PC-9 (cell line): ENCODE measurements at regions not wholly inside any gene's neighbourhood (a gene's known extent, or its start where the extent isn't known, plus 50 kb on each side); places are given as distances from the start of the nearest gene placed in this dataset.
A peak's percentile ranks its signal among the peaks of the same experiment; 100 is the strongest.

Experiments
- BruUV-seq: library from RNA; stranded (reverse); fragments of 400-500 nt; replicated peaks from 2 replicates; lab custom pipeline; 2021; lab: Mats Ljungman, UMichigan
- CTCF ChIA-PET: fragments of 300-600 bp; sonication (Branson Sonifier 250); formaldehyde crosslinking; loops from one replicate; lab custom pipeline; 2022; ENCODE audit warnings: antibody characterized with exemption; lab: Charles Lee
- POLR2A ChIA-PET: fragments of 300-600 bp; sonication (Branson Sonifier 250); formaldehyde crosslinking; loops from one replicate; lab custom pipeline; 2022; ENCODE audit warnings: antibody characterized with exemption; ENCODE audit not compliant: unreplicated experiment; lab: Charles Lee
- DNase-seq, 2 experiments: peaks; one replicate each; pipeline versions ENCODE4 v3.0.0 to v3.0.0-alpha.2; 2015 to 2022; ENCODE audit warnings: mixed read lengths in 1 of 2
- H2AFZ ChIP-seq: fragments of 200-600 bp; sonication (generic); 2 replicates; pipeline ENCODE4 v1.8.1; 2017; ENCODE audit warnings: antibody characterized with exemption
- H3F3A ChIP-seq: fragments of 200-600 bp; sonication (generic); 2 replicates; pipeline ENCODE4 v1.8.1; 2017; ENCODE audit warnings: antibody characterized with exemption, mild to moderate bottlenecking, low read depth; ENCODE audit not compliant: insufficient read depth
- H3K27ac ChIP-seq: fragments of 200-600 bp; sonication (generic); 2 replicates; pipeline ENCODE4 v1.6.1; 2016; ENCODE audit warnings: mixed run types
- H3K27me3 ChIP-seq: fragments of 200-600 bp; sonication (generic); 2 replicates; pipeline ENCODE4 v1.6.1; 2016; ENCODE audit warnings: low read depth, mixed run types; ENCODE audit not compliant: insufficient read depth
- H3K36me3 ChIP-seq: fragments of 200-600 bp; sonication (generic); 2 replicates; pipeline ENCODE4 v1.6.1; 2016; ENCODE audit warnings: low read depth, mixed run types
- H3K4me1 ChIP-seq: fragments of 200-600 bp; sonication (generic); replicated peaks from 2 replicates; pipeline ENCODE4 v1.6.1; 2016; ENCODE audit warnings: mixed run types; ENCODE audit not compliant: insufficient read depth
- H3K4me2 ChIP-seq: fragments of 200-600 bp; sonication (generic); 2 replicates; pipeline ENCODE4 v1.6.1; 2017; ENCODE audit warnings: mixed run types
- H3K4me3 ChIP-seq: fragments of 200-600 bp; sonication (generic); 2 replicates; pipeline ENCODE4 v1.6.1; 2016; ENCODE audit warnings: mixed run types
- H3K79me2 ChIP-seq: fragments of 200-600 bp; sonication (generic); 2 replicates; pipeline ENCODE4 v1.6.1; 2017; ENCODE audit warnings: low read depth, mixed run types
- H3K9me2 ChIP-seq: fragments of 200-600 bp; sonication (generic); 2 replicates; pipeline ENCODE4 v1.8.1; 2017; ENCODE audit warnings: mild to moderate bottlenecking; ENCODE audit not compliant: insufficient read depth
- H3K9me3 ChIP-seq: fragments of 200-600 bp; sonication (generic); 2 replicates; pipeline ENCODE4 v1.8.1; 2016; ENCODE audit warnings: low read depth; ENCODE audit not compliant: insufficient read depth
- H4K20me1 ChIP-seq: fragments of 200-600 bp; sonication (generic); 2 replicates; pipeline ENCODE4 v1.8.1; 2017; ENCODE audit not compliant: insufficient read depth
- EZH2 ChIP-seq: fragments of 200-600 bp; sonication (generic); IDR thresholded peaks from 2 replicates; pipeline ENCODE4 v1.8.0; 2017; ENCODE audit warnings: antibody characterized with exemption, low read depth
- intact Hi-C: fragments of 100-400 bp; cut with micrococcal nuclease; formaldehyde crosslinking; loops from one replicate; pipeline ENCODE4 v1.10.0; 2022; ENCODE audit not compliant: unreplicated experiment
- TF ChIP-seq, protein P1 (sequence below): fragments of 200-600 bp; sonication (generic); conservative IDR thresholded peaks from 2 replicates; pipeline ENCODE4 v1.6.1; 2017; ENCODE audit warnings: mixed run types, antibody characterized with exemption, mild to moderate bottlenecking, moderate library complexity

DNA sequence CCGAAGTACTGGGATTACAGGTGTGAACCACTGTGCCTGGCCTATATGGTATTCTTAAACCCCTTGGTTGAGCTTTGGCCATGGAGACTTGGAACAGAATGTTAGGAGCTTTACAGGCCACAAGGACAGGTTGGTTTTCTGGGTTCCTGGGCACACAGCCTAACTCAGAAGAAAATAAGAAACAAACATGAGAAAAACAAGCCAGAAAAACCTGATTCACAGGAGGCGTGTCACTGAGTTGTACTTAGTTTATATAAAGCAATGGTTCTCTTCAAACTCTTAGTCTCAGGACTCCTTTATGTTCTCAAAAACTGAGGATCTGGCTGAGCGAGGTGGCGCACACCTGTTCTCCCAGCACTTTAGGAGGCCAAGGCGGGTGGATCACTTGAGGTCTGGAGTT lies 125.1 kb upstream of the SPATA13 start:
- H3K27me3 ChIP-seq, result no peaks in the 10 kb centered on the region
- no peaks in the 10 kb centered on the region for H3K36me3 ChIP-seq
- H3K4me2 ChIP-seq, result peak overlapping the region; percentile 17
- ChIA-PET CTCF (no interaction called here), POLR2A (no interaction called here)
- no peak overlapping the region for H3K4me3 ChIP-seq
- H3K4me1 ChIP-seq, result peaks cover 26% of the 10 kb centered on the region
- no peaks in the 10 kb centered on the region for H4K20me1 ChIP-seq
- H3K27ac ChIP-seq, result no peak overlapping the region
- no peak overlapping the region for H2AFZ ChIP-seq
- no peaks in the 10 kb centered on the region for H3K9me2 ChIP-seq
- no TSS peak for BruUV-seq
- DNase-seq, result peak in 1 of 2 experiments; percentile 58
- no peaks in the 10 kb centered on the region for H3K9me3 ChIP-seq
- peaks cover 19% of the 10 kb centered on the region for H3F3A ChIP-seq
- TF ChIP-seq, protein P1, sequence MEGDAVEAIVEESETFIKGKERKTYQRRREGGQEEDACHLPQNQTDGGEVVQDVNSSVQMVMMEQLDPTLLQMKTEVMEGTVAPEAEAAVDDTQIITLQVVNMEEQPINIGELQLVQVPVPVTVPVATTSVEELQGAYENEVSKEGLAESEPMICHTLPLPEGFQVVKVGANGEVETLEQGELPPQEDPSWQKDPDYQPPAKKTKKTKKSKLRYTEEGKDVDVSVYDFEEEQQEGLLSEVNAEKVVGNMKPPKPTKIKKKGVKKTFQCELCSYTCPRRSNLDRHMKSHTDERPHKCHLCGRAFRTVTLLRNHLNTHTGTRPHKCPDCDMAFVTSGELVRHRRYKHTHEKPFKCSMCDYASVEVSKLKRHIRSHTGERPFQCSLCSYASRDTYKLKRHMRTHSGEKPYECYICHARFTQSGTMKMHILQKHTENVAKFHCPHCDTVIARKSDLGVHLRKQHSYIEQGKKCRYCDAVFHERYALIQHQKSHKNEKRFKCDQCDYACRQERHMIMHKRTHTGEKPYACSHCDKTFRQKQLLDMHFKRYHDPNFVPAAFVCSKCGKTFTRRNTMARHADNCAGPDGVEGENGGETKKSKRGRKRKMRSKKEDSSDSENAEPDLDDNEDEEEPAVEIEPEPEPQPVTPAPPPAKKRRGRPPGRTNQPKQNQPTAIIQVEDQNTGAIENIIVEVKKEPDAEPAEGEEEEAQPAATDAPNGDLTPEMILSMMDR, result no peak
- TF ChIP-seq EZH2, result no peak
- intact Hi-C loops, result loop anchor here (5.0 kb wide), 1 partner anchor 127 kb away; the partner anchor contains the start of gene SPATA13
- H3K79me2 ChIP-seq, result no peaks in the 10 kb centered on the region

DNA sequence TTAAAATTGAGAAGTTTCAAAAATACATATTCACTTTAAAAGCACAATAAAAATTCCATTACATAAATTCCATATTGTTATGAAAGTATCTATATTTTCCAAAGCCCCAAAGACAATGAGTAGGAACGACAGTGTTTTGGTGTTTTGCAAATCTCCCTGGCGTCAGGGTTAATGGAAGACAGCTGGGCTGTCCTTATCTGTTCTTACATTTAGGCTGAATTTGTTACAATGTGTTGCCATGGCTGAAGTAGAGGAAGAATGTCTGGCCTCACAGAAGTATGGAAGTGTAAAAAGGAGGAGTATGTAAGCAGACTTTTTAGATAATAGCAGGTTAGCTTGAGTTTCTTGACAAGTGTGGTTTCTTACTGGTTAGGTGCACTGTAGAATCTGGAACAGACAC lies 124.4 kb upstream of the SPATA13 start:
- Histone ChIP-seq H3K4me3 (no peak overlapping the region), H3K9me3 (no peaks in the 10 kb centered on the region), H3K27me3 (no peaks in the 10 kb centered on the region), H3F3A (peaks cover 19% of the 10 kb centered on the region), H4K20me1 (no peaks in the 10 kb centered on the region), H3K4me1 (peaks cover 26% of the 10 kb centered on the region), H3K79me2 (no peaks in the 10 kb centered on the region), H3K36me3 (no peaks in the 10 kb centered on the region), H3K9me2 (no peaks in the 10 kb centered on the region), H3K4me2 (no peak overlapping the region), H3K27ac (no peak overlapping the region), H2AFZ (no peak overlapping the region)
- CTCF ChIA-PET, result no interaction called here
- intact Hi-C loops, result loop anchor here (5.0 kb wide), 1 partner anchor 126 kb away; the partner anchor contains the start of gene SPATA13
- no TSS peak for BruUV-seq
- POLR2A ChIA-PET, result no interaction called here
- TF ChIP-seq, protein P1, result no peak
- TF ChIP-seq EZH2, result no peak
- DNase-seq, result no peak

DNA sequence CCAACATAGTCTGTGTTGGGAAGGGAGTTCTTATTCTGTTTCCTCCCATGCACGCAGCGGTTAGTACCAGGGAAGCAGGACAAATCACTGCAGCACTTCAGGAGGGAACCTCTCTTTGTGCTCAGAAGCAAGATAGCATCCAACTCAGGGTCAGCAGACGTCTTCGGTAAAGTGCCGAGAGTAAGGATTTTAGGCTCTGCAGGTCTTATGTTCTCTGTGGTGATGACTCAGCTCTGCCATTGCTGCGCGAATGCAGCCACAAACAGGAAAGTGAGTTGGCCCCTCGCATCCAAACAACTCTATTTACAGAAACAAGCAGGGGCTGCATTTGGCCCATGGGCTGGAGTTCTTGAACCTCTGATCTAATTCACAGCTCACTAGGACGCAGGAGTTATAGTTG lies 122.1 kb upstream of the SPATA13 start:
- POLR2A ChIA-PET, result no interaction called here
- Histone ChIP-seq H3K27ac (peak overlapping the region; percentile 52), H2AFZ (peak overlapping the region; percentile 77), H3K79me2 (no peaks in the 10 kb centered on the region), H3K27me3 (no peaks in the 10 kb centered on the region), H3K9me3 (no peaks in the 10 kb centered on the region), H3K4me3 (peak overlapping the region; percentile 36; the same call in 1 of the 2 replicates), H3K36me3 (no peaks in the 10 kb centered on the region), H4K20me1 (no peaks in the 10 kb centered on the region), H3K4me2 (peak overlapping the region; percentile 77), H3F3A (peaks cover 19% of the 10 kb centered on the region), H3K9me2 (no peaks in the 10 kb centered on the region), H3K4me1 (peaks cover 26% of the 10 kb centered on the region)
- intact Hi-C loops, result loop anchor here (5.0 kb wide), 1 partner anchor 124 kb away; the partner anchor contains the start of gene SPATA13
- TF ChIP-seq, protein P1, result no peak
- no peak for TF ChIP-seq EZH2
- CTCF ChIA-PET, result no interaction called here
- peak; percentile 29 to 63 for DNase-seq
- BruUV-seq, result no TSS peak
